ENCODE measurements at regions not wholly inside any gene's neighbourhood (a gene's known extent, or its start where the extent isn't known, plus 50 kb on each side); places are given as distances from the start of the nearest gene placed in this dataset.

DNA sequence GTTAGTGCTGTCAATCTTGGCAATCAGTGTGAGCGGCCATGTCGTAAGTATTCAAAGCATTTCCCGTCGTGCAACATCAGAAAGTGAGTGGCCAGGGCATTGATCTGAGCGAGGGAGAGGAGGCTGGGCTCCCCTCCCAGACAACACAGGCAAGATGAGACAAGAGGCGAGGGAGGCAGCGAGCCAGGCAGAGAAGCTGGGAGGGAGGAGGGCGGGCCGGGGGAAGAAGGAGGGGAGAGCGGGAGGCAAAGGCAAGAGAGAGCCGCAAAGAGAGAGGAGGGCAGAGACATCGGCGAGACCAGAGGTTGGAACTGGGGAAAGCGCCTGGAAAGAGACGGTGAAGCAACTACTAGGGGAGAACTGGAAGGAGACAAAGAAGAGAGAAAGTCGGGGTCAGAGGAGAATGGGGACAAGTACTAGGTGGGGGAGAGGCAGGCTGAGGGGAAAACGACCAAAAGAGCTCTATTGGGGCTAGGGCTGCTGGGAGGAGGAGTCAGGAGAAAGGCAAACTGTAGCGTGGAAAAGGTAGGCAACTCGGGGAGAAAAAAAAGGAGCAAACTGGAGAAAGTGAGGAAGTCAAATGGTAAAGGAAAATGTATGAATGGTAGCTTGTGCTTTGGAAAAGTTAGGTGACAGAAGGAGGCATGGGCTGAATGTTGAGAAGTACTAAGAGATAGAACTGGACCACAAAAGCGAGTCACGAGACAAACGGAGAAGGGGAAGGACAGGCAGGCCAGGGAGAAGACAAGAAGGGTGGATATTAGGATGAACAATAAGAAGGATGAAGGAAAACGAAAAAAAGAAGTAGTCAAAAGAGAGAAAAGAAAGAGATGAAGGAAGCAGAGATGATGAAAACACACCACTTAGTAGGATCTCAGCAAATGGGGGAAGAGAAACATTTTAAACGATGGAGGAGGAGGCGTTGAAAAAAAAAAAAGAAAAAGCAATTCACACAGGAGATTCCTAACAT, 130.5 kb upstream of the C11orf58 start (continued):
- TF ChIP-seq, protein P1, sequence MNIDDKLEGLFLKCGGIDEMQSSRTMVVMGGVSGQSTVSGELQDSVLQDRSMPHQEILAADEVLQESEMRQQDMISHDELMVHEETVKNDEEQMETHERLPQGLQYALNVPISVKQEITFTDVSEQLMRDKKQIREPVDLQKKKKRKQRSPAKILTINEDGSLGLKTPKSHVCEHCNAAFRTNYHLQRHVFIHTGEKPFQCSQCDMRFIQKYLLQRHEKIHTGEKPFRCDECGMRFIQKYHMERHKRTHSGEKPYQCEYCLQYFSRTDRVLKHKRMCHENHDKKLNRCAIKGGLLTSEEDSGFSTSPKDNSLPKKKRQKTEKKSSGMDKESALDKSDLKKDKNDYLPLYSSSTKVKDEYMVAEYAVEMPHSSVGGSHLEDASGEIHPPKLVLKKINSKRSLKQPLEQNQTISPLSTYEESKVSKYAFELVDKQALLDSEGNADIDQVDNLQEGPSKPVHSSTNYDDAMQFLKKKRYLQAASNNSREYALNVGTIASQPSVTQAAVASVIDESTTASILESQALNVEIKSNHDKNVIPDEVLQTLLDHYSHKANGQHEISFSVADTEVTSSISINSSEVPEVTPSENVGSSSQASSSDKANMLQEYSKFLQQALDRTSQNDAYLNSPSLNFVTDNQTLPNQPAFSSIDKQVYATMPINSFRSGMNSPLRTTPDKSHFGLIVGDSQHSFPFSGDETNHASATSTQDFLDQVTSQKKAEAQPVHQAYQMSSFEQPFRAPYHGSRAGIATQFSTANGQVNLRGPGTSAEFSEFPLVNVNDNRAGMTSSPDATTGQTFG (tag by site-specific recombination; IDR thresholded peaks at IDR 0.05; ENCODE audit: borderline replicate concordance) = no peak
- peak; percentile 66; the same call in 1 of the 2 replicates for TF ChIP-seq WT1 (tag by site-specific recombination; IDR thresholded peaks at IDR 0.05)
- TF ChIP-seq ZNF561 (tag by site-specific recombination; IDR thresholded peaks at IDR 0.05; ENCODE audit: borderline replicate concordance) = no peak
- TF ChIP-seq ZNF426 (tag by site-specific recombination; IDR thresholded peaks at IDR 0.05) = no peak
- TF ChIP-seq, protein P2, sequence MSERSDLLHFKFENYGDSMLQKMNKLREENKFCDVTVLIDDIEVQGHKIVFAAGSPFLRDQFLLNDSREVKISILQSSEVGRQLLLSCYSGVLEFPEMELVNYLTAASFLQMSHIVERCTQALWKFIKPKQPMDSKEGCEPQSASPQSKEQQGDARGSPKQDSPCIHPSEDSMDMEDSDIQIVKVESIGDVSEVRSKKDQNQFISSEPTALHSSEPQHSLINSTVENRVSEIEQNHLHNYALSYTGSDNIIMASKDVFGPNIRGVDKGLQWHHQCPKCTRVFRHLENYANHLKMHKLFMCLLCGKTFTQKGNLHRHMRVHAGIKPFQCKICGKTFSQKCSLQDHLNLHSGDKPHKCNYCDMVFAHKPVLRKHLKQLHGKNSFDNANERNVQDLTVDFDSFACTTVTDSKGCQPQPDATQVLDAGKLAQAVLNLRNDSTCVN (tag by site-specific recombination; optimal IDR thresholded peaks at IDR 0.05) = no peak
- TF ChIP-seq, protein P3, sequence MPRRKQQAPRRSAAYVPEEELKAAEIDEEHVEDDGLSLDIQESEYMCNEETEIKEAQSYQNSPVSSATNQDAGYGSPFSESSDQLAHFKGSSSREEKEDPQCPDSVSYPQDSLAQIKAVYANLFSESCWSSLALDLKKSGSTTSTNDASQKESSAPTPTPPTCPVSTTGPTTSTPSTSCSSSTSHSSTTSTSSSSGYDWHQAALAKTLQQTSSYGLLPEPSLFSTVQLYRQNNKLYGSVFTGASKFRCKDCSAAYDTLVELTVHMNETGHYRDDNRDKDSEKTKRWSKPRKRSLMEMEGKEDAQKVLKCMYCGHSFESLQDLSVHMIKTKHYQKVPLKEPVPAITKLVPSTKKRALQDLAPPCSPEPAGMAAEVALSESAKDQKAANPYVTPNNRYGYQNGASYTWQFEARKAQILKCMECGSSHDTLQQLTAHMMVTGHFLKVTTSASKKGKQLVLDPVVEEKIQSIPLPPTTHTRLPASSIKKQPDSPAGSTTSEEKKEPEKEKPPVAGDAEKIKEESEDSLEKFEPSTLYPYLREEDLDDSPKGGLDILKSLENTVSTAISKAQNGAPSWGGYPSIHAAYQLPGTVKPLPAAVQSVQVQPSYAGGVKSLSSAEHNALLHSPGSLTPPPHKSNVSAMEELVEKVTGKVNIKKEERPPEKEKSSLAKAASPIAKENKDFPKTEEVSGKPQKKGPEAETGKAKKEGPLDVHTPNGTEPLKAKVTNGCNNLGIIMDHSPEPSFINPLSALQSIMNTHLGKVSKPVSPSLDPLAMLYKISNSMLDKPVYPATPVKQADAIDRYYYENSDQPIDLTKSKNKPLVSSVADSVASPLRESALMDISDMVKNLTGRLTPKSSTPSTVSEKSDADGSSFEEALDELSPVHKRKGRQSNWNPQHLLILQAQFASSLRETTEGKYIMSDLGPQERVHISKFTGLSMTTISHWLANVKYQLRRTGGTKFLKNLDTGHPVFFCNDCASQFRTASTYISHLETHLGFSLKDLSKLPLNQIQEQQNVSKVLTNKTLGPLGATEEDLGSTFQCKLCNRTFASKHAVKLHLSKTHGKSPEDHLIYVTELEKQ (tag by site-specific recombination; IDR thresholded peaks at IDR 0.05; ENCODE audit: borderline replicate concordance) = no peak; the same call in 1 of the 2 replicates
- TF ChIP-seq ZNF394 (tag by site-specific recombination; IDR thresholded peaks at IDR 0.05; ENCODE audit: borderline replicate concordance) = peak; percentile 97
- no peak for TF ChIP-seq ZSCAN16 (tag by site-specific recombination; IDR thresholded peaks at IDR 0.05)
- no peak for TF ChIP-seq BCL11A (tag by site-specific recombination; IDR thresholded peaks at IDR 0.05; ENCODE audit: low read depth)
- TF ChIP-seq ZNF155 (tag by site-specific recombination; IDR thresholded peaks at IDR 0.05) = no peak
- no peak for TF ChIP-seq ZNF391 (tag by site-specific recombination; IDR thresholded peaks at IDR 0.05; ENCODE audit: borderline replicate concordance, low read depth)
- TF ChIP-seq, protein P4, sequence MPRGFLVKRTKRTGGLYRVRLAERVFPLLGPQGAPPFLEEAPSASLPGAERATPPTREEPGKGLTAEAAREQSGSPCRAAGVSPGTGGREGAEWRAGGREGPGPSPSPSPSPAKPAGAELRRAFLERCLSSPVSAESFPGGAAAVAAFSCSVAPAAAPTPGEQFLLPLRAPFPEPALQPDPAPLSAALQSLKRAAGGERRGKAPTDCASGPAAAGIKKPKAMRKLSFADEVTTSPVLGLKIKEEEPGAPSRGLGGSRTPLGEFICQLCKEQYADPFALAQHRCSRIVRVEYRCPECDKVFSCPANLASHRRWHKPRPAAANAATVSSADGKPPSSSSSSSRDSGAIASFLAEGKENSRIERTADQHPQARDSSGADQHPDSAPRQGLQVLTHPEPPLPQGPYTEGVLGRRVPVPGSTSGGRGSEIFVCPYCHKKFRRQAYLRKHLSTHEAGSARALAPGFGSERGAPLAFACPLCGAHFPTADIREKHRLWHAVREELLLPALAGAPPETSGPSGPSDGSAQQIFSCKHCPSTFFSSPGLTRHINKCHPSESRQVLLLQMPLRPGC (tag by site-specific recombination; IDR thresholded peaks at IDR 0.05) = no peak
- TF ChIP-seq, protein P5, sequence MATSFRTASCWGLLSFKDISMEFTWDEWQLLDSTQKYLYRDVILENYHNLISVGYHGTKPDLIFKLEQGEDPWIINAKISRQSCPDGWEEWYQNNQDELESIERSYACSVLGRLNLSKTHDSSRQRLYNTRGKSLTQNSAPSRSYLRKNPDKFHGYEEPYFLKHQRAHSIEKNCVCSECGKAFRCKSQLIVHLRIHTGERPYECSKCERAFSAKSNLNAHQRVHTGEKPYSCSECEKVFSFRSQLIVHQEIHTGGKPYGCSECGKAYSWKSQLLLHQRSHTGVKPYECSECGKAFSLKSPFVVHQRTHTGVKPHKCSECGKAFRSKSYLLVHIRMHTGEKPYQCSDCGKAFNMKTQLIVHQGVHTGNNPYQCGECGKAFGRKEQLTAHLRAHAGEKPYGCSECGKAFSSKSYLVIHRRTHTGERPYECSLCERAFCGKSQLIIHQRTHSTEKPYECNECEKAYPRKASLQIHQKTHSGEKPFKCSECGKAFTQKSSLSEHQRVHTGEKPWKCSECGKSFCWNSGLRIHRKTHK (tag by site-specific recombination; IDR thresholded peaks at IDR 0.05) = no peak
- TF ChIP-seq ZNF670 (tag by site-specific recombination; IDR thresholded peaks at IDR 0.05; ENCODE audit: low read depth) = no peak
- no peak; the same call in 1 of the 2 replicates for TF ChIP-seq MZF1 (tag by site-specific recombination; IDR thresholded peaks at IDR 0.05; ENCODE audit: borderline replicate concordance)
- TF ChIP-seq ZNF433 (tag by site-specific recombination; IDR thresholded peaks at IDR 0.05; ENCODE audit: low read depth) = no peak
- no peak for TF ChIP-seq ZNF221 (tag by site-specific recombination; IDR thresholded peaks at IDR 0.05; ENCODE audit: borderline replicate concordance)
- TF ChIP-seq ZEB2 (tag by site-specific recombination; IDR thresholded peaks at IDR 0.05) = peak; percentile 50; the same call in 1 of the 2 replicates
- TF ChIP-seq ZFP41 (tag by site-specific recombination; IDR thresholded peaks at IDR 0.05; ENCODE audit: borderline replicate concordance) = no peak
- peak; percentile 40; the same call in 1 of the 2 replicates for TF ChIP-seq KLF9 (tag by site-specific recombination; IDR thresholded peaks at IDR 0.05; ENCODE audit: low read depth)
- peak; percentile 77 for TF ChIP-seq SP2 (tag by site-specific recombination; IDR thresholded peaks at IDR 0.05)
- no peak; the same call in 1 of the 2 replicates for TF ChIP-seq SP7 (tag by site-specific recombination; IDR thresholded peaks at IDR 0.05)
- TF ChIP-seq ZFHX2 (tag by site-specific recombination; conservative IDR thresholded peaks at IDR 0.05) = no peak
- TF ChIP-seq ZNF544 (tag by site-specific recombination; IDR thresholded peaks at IDR 0.05) = no peak
- TF ChIP-seq, protein P6, sequence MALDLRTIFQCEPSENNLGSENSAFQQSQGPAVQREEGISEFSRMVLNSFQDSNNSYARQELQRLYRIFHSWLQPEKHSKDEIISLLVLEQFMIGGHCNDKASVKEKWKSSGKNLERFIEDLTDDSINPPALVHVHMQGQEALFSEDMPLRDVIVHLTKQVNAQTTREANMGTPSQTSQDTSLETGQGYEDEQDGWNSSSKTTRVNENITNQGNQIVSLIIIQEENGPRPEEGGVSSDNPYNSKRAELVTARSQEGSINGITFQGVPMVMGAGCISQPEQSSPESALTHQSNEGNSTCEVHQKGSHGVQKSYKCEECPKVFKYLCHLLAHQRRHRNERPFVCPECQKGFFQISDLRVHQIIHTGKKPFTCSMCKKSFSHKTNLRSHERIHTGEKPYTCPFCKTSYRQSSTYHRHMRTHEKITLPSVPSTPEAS (tag by site-specific recombination; IDR thresholded peaks at IDR 0.05) = no peak
- TF ChIP-seq ZNF585B (tag by site-specific recombination; IDR thresholded peaks at IDR 0.05) = no peak
- no peak for TF ChIP-seq ZNF791 (tag by site-specific recombination; IDR thresholded peaks at IDR 0.05)
